D721Med (cell line): ENCODE measurements at regions not wholly inside any gene's neighbourhood (a gene's known extent, or its start where the extent isn't known, plus 50 kb on each side); places are given as distances from the start of the nearest gene placed in this dataset.

ENCODE experiments used
- DNase-seq: peaks from one replicate; pipeline ENCODE4 v3.0.0; 2011; ENCODE audit warnings: low spot score; ENCODE audit not compliant: insufficient read length
- FAIRE-seq: peaks from 2 replicates; lab custom pipeline; 2011; peaks lifted over from hg19 to GRCh38; lab: Jason Lieb, UNC
- TF ChIP-seq, protein P1 (sequence below): IDR thresholded peaks from 2 replicates; pipeline ENCODE4 v1.5.1; 2012; ENCODE audit warnings: mild to moderate bottlenecking, control low read depth; ENCODE audit not compliant: insufficient read depth; ENCODE audit errors: missing control alignments

DNA sequence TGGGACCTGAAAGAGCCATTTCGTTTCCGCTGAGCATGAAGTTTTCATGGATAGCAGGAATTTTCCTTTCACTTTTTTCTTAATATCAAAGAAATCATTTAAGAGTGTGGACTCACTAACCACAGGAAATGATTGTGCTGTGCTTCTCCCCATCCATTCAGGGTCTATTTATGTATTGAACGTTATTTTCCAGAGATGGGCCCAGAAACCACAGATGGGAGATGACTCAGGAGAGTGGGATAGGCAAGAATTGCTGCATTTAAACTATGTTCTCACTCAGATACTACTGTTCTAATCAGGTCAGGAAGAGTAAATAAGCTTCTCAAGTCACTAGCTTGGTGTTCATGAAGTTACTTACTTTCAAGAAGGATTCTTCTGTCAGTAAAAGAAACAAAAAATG lies 763.8 kb downstream of the DTWD2 start:
- no peak for DNase-seq
- no peak for FAIRE-seq
- TF ChIP-seq, protein P1, sequence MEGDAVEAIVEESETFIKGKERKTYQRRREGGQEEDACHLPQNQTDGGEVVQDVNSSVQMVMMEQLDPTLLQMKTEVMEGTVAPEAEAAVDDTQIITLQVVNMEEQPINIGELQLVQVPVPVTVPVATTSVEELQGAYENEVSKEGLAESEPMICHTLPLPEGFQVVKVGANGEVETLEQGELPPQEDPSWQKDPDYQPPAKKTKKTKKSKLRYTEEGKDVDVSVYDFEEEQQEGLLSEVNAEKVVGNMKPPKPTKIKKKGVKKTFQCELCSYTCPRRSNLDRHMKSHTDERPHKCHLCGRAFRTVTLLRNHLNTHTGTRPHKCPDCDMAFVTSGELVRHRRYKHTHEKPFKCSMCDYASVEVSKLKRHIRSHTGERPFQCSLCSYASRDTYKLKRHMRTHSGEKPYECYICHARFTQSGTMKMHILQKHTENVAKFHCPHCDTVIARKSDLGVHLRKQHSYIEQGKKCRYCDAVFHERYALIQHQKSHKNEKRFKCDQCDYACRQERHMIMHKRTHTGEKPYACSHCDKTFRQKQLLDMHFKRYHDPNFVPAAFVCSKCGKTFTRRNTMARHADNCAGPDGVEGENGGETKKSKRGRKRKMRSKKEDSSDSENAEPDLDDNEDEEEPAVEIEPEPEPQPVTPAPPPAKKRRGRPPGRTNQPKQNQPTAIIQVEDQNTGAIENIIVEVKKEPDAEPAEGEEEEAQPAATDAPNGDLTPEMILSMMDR = no peak

DNA sequence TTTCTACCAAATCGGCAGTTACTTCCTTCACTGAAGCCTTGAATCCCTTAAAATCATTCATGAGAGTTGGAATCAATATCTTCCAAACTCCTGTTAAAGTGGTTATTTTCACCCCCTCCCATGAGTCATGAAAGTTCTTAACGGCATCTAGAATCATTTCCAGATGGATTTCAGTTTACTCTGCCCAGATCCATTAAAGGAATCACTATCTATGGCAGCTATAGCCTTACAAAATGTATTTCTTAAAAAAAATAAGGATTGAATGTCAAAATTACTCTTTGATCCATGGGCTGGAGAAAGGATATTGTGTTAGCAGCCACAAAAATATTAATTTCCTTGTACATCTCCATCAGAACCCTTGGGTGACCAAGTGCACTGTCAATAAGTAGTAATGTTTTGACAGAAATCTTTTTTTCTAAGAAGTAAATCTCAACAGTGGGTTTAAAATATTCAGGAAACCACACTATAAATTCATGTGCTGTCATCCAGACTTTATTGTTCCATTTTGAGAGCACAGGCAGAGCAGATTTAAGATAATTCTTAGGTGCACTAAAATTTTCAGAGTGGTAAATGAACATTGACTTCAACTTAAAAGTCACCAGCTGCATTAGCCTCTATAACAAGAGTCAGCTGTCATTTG lies 767.7 kb downstream of the DTWD2 start:
- FAIRE-seq (no peak), DNase-seq (no peak)
- TF ChIP-seq, protein P1 = no peak

DNA sequence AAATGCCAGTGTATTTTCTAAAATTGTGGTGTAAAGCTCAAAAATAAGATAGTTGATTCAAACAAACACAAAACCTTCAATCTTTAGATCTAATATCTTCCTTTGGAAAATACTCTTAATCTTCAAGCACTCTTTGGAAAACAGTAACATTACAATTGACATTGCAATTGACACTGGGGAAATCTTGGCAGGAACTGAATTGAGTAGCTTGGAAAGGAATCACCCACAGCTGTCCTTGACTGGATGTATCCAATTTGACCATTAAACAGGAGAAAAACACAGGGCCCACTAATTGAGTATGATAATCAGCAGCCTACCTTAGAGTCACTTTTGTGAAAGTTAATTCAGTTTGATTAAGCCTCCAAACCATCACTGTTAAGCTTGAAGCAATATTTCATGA lies 776.7 kb downstream of the DTWD2 start:
- DNase-seq = no peak
- TF ChIP-seq, protein P1 = no peak

DNA sequence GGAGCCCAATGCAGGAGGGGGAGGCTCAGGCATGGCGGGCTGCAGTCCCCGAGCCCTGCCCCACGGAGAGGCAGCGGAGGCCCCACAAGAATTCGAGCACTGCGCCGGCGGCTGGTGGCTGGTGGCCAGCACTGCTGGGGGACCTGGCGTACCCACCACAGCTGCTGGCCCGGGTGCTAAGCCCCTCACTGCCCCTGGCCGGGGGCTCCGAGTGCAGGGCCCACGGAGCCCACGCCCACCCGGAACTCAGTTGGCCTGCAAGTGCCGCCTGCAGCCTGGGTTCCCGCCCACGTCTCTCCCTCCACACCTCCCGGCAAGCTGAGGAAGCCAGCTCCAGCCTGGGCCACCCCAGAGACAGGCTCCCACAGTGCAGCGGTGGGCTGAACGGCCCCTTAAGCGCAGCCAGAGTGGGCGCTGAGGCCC lies 780.3 kb downstream of the DTWD2 start:
- FAIRE-seq = no peak
- TF ChIP-seq, protein P1 = no peak

More for the DNA sequence above, 776.7 kb downstream of the DTWD2 start:
- FAIRE-seq = no peak

DNA sequence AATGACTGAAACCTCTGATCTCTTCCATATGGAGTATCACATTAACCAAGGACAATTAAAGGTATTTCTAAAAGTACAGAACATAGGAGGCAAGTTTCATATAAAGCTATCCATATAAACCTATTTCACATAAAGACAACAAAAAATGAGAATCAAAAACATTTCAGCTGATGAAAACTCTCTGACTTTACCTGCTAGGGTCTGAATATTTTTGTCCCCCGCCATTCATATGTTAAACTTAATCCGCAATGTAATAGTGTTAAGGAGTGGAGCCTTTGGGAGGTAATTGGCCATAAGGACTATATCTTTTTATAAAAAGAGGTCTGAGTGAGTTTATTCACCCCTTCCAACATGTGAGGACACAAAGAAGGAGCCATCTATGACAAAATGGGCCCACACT lies 788.5 kb downstream of the DTWD2 start:
- FAIRE-seq = no peak
- TF ChIP-seq, protein P1 = no peak

More for the DNA sequence above, 780.3 kb downstream of the DTWD2 start:
- no peak for DNase-seq

DNA sequence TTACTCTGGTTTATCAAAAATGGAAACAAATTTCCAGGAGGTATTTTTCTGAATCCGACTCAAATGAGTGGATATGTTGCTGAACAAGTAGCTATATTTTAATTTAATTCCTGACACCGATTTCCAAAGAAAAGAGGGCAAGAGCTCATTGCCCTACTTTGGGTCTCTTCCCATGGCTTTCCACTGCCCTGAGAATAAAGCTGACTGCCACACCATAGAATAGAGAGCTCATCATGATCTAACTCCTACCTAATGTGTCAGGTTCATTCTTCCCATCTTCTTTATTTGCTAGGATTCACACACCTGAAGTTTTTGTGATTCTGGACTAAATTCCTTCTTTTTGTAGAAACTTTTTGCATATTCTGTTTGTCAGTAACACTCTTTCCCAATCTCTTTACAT lies 792.1 kb downstream of the DTWD2 start:
- DNase-seq (no peak), FAIRE-seq (no peak)
- TF ChIP-seq, protein P1 = no peak

More for the DNA sequence above, 788.5 kb downstream of the DTWD2 start:
- DNase-seq = no peak

DNA sequence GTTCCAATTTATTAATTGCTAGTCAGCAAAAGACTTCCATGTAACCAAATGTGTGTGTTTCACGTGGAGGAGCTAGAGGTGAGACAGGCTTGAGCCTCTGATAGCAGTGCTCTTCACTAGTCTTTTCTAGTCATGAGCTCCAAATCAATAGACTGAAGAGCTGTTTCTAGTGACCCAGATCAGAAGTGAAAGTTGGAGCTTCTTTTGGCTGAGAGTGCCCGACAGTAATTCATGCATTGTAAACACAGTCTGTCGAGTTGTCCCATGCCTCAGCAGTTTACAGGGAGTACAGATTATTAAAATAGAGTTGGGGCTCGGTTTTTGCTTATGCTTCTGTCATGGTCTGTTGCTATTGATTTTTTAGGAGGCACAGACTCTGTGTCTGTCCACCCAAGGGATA lies 793.1 kb downstream of the DTWD2 start:
- no peak for DNase-seq
- TF ChIP-seq, protein P1 = no peak
- FAIRE-seq = no peak
